NCI-H1694 treated with DMSO at 0.1 percent for 48 hours (cell line): ENCODE measurements at regions not wholly inside any gene's neighbourhood (a gene's known extent, or its start where the extent isn't known, plus 50 kb on each side); places are given as distances from the start of the nearest gene placed in this dataset.
"Not testable (repeated sequence)": the region's sequence is repeated elsewhere in the genome, so short reads cannot be mapped to it uniquely, and the experiment has no call there.

Source experiments
- DNase-seq: peaks from one replicate; lab custom pipeline; 2025; lab: John Stamatoyannopoulos, UW

DNA sequence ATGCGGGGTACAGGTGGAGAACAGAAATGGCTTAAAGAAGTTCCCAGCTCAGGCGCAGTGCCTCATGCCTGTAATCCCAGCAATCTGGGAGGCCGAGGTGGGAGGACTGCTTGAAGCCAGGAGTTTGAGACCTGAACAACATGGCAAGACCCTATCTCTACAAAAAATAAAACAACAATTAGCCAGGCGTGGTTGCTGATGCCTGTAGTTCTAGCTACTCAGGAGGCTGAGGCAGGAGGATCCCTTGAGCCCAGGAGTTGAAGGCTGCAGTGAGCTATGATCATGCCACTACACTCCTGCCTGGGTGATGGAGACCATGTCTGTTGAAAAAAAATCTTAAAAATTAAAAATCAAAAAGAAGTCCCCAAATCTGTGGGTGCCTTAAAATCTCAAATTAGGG is 228.3 kb upstream of the WSB1 start:
- DNase-seq, result no peak

DNA sequence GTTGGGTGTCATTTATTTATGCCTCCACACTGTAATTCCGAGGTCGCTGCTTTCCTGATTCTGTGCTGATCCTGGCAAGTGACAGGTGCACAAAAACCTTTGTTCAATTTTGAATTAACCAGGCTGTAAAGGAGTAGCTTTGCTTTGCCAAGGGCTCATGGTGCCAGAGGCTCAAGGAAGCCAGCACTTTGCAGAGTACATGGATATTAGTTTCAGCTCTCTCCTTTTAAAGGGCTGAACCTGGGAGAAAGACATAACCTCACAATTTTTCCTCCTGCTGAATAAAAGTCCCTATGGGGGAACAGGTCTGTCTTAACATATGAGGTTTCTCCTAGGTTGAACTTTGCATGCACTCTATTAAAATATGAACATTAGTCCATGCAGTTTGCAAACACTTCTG is 227.6 kb upstream of the WSB1 start:
- DNase-seq, result no peak

DNA sequence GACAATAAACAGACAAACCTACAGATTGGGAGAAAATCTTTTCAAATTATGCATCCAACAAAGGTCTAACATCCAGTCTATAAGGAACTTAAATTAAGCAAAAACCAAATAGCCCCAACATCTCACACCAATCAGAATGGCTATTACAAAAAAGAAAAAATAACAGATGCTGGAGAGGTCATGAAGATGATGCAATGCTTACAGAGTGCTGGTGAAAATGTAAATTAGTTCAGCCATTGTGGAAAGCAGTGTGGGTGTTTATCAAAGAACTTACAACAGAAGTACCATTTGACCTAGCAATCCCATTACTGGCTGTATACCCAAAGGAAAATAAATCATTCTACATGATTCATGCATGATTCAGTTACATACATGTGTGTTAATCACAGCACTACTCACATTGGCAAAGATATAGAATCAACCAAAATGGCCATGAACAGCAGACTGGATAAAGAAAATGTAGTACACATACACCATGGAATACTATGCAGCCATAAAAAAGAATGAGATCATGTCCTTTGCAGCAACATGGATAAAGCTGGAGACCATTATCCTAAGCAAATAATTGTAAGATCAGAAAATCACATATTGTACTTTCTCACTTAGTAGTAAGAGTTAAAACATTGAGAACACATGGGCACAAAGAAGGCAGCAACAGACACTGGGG is 223.9 kb upstream of the WSB1 start:
- DNase-seq, result no peak

DNA sequence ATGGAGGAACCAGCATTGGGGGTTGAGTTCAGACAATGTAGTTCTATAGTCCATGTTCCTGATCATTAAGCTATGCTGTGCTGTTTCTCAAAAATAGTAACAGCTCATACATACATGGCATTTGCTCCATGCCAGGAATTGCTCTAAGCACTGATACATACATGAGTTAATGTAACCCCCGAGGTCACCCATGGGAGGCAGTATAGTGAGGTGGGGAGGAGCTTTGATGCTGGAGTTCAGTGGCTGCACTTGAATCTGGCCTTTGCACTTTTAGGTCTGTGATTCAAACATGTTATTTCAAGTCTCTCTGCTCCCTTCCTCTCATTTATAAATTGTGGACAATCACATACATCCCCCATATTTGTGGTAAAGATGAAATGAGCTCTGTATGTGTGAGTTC is 223.1 kb upstream of the WSB1 start:
- no peak for DNase-seq

DNA sequence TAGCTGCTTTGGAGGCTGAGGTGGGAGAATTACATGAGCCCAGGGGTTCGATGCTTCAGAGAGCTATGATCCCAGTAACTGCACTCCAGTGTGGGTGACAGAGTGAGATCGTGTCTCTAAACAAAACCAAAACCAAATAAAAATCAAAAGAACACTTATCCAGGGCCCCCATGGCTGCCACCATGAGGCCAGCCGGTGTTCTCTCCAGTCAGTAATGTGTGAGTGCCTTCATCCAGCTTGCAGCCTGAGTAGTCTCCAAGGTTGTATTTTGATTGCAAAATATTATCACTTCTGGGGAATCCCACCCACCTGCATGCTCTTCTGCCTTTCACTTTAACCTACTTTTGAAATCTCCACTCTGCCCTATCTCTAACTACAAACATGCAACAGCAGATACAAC is 221.0 kb upstream of the WSB1 start:
- DNase-seq, result no peak

DNA sequence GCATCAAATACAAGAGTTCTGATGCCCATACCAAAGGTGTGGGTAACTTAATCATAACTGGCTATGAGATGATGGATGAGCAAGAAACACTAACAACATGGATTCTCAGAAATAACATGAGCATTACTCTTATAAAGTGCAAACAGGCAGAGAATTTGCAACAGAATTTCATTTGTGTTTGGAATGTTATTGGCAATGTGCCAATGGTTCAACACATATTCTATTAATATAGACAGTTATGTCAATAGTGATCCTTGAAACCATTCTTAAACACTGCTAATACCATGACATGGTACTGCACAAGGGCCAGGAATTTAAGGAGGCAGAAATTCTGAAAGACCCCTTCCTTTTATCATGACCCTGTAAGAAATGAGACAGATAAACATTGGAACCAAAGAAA is 217.1 kb upstream of the WSB1 start:
- DNase-seq, result no peak

DNA sequence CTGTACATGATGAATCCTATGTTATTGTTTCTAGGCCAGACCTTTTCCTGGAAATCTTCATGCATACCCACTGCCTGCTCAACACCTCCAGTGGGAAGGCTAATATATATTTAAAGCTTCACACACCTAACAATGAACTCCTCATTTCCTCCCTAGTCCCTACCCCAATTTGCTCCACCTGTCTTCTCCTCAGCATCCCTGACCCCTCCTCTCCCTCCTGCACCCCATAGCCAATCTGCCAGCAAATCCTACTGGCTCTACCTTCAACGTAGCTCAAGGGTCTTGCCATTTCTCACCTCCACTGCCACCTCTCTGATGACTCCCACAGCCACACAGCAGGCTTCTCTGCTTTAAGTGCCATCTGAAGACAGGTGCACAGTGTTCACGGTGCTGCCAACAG is 215.6 kb upstream of the WSB1 start:
- no peak for DNase-seq

DNA sequence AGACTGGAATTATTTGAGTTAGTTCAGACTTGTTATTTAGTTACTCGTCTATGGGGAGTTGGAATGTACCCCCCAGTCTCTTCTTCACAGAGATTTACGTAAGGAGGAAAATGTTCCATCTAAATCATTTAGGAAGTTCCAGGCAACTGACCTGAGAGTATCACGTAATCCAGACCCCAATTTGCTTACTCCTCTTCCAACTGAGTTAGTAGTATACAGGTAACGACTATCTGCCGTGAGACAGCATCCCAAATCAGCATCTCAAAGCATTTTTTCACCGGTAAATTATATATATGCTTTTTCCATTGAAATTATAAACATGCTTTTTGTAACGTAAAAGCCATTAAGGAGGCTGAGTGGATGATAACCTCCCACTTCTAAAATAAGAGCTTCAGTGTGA is 214.3 kb upstream of the WSB1 start:
- DNase-seq, result no peak

DNA sequence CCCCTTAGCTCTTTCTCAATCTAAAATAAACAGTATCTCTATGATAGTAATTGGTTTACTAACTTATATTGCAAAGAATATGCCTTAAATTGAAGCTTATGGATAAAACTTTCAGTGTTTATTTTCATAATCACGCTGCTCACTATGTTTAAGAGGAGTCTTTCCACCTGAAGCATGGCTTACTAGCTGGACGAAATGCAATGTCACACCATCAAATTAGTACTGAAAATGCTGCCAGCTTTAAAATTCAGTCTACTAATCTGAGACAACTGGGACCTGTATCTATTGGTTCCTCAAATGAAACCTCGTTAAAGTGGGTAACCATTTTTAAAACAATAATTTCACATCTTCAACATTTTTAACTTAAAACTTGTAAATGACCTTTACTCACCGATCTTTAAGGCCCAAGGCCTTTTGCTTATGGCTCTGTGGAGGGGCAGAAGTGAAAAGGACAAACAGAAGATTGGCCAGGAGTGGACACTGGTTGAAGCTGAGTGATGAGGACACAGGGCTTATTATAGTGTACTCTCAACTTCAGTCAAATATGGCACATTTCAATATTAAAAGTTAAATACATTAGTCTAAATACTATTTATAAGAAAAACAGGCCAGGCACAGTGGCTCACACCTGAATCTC is 212.8 kb upstream of the WSB1 start:
- no peak for DNase-seq

DNA sequence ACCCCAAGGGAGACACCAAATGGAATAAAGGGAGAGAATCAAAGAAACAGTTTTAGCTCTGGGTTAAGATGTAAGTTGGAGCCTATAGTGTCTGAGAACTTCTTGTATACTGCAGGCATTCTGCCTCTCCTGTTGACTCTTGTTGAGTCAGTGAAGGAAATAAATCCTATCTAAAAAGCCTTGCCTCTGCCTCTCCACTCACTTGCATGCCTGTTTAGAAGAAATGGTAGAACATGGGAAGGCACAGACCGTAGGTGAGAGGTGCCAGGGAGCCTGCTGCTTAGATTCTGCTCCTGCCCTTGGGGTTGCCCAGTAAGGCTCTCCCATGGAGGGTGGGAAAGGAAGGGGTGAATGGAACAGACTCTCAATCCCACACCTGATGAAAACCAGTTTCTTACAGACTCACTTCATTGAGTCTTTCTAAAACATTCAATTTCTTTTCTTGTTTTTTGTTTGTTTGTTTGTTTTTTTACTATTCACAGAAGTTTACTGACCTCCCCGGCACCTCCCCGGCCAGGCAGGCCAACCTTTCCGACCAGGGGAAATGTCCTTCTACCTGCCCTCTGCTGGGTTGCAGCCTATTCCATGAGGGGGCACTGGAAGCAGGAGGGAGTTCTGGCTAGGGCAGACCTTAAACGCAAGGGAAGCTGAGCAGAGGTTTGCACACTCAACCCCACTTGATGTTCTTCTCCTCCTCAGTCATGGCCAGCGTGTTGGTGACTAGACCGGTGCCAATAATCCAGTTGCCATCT is 211.7 kb upstream of the WSB1 start:
- DNase-seq, result no peak

DNA sequence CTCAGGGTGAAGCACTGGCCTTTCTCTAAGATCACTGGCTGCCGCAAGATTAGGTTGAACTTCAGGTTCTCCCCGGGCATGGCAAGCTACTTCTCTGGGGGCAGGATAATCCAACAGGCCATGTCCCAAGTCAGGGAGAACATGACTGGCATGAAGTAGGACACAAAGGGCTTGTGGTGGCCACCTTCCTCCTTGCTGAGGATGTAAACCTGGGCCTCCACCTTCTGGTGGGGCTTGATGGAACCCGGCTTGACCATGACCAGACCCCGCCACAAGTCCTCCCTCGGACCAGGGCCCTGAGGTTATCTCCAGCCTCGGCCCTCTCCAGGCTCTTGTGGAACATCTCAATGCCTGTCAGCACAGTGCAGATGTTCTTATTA is 211.1 kb upstream of the WSB1 start:
- DNase-seq, result no peak

DNA sequence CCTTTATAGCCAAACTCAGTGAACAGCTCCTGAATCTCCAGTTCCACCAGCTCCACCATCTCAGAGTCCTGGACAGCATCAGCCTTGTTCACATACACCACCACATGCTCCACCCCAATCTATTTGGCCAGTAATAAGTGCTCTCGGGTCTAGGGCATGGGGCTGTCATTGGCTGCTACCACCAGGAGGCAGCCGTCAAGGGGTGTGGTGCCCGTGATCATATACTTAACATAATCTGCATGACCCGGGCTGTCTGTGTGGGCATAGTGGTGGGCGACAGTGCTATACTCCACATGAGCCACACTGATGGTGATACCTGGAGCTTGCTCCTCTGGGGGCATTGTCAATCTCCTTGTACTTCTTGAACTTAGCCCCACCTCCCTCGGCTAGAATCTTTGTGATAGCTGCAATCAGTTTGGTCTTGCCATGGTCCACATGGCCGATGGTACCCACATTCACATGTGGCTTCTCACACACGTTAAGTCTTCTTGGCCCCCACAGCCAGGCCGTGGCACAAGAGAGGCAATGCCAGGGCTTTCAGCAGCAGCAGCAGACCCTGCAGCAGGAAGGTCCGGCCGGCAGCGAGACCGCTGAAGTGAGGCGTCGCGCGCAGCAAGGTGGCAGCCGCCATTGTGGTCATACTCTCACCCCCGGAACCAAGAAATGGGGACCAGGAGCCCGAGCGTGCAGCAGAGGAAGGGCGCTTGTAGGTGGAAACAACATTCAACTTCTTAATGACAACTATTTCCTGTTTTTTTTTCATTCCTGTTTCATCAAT is 210.3 kb upstream of the WSB1 start:
- no peak for DNase-seq

DNA sequence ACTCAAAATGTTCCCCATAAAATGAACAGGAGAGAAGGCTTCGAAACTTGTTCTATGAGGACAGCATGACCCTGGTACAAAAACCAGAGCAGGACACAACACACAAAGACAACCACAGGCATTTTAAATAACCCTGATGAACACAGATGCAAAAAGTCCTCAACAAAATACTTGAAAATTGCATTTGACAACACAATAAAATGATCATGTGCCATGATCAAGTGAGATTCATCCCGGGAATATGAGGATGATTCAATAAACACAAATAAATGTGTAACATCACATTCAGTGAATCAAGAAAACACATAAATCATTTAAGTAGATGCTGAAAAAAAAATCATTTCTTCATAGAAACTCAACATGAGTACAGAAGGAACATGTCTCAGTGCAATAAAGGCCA is 208.4 kb upstream of the WSB1 start:
- DNase-seq, result no peak

DNA sequence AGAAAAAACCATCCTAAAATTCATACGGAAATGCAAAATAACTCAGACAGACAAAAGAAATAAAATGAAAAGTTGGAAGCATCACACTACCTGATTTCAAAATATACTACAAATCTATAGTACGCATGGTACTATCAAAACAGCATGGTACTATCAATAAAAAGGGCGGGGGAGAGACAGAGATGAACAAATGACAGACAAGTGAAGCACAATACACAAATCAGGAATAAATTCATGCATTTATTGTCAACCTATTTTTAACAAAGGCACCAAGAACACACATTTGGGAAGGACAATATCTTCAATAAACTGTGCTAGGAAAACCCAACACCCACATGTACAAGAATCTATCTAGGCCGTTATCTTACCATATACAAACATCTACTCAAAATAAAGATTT is 207.4 kb upstream of the WSB1 start:
- DNase-seq, result no peak

DNA sequence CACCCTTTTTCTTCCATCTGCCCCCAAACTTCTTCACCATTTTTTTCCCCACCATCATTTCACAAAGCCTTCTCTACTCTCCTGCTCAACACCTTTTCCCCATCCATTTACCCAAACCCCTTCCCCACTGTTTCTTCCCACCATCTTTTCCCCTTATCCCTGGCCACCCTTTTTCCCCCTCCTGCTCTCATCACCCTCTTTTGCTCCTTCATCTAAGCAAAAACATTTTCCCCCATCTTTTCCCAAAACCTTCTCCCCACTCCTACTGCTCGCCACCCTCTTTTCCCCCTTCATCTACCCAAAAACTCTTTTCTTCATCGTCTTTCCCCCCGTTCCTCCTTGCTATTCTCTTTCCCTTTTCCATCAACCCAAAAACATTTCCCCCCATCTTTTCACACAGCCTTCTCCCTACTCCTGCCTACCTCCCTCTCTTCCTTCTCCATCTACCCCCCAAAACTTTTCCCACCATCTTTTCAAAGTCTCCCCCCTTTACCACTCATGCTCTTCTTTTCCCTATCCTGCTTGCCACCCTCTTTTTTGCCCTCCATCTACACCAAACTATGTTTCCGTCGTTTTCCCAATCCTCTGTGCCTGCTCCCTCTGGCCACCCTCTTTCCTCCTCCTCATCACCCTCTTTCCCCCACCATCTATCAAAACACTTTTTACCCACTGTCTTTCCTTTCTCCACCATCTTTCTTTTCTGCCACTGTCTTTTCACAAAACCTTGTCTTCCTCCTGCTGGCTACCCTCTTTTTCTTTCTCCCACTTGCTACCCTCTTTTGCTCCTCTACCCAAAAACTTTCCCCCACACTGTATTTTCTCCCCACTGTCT is 205.8 kb upstream of the WSB1 start:
- no peak for DNase-seq

DNA sequence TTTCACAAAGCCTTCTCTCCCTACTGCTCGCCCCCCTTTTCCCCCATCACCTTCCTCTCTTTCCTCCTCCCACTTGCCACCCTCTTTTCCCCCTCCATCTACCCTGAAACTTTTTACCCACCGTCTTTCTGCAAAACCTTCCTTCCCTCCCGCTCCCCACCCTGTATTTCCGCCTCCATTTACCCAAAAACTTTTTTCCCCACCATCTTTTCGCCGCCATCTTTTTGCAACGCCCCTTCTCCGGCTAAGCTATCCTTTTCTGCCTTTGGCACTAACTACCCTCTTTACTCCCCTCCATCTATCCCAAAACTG is 205.2 kb upstream of the WSB1 start:
- no peak for DNase-seq

DNA sequence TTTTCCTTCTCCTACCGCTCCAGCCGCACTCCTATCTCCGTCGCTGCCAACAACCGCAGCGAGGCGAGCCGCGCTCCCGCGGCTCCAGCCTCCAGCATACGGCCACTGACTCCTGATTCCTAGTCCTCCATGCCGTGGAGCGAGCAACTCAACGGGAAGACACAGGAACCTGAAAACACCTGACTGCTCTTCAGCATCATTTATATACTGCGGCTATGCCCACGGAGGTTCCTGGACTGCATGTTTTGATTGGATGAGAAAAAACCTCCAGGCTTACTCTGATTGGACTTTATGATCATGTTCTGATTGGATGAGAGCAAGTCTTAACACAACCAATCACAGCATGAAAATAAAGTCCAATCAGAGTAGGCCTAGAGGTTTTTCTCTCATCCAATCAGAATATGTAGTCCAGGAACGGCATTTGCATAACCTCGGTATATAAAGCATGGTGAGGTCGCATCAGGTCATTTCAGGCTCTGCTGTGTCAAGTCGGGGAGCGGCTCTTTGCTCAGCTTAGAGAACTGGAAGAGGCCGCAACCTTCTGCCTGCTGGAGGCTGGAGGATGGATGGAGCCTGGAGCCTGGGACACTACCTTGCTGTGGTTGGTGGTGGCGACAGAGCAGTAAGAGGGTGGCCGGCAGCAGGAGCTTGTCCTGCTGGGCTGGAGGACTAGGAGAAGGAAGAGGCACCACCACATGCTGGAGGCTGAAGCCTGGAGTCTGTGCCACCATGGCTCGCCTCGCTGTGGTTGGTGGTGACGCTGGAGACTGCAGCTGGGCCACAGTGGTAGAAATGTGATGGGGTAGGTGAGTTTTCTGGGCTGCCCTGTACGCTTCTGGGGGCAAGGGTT is 204.6 kb upstream of the WSB1 start:
- DNase-seq, result peak; percentile 96

DNA sequence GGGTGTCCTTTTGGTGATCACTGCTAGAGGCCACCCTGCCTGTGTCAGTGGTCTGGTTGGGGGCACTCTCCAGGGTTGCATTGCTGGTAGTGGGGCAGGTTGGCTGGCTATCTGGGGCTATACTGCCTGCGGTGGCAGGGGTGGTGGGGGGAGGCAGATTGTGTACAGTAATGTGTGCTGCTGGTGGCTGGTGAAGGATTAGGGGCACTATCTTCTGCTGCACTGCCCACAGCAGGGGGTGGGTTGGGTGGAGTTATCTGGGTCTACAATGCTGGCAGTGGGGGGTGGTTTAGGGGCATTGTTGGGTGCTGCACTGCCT is 204.0 kb upstream of the WSB1 start:
- no peak for DNase-seq

DNA sequence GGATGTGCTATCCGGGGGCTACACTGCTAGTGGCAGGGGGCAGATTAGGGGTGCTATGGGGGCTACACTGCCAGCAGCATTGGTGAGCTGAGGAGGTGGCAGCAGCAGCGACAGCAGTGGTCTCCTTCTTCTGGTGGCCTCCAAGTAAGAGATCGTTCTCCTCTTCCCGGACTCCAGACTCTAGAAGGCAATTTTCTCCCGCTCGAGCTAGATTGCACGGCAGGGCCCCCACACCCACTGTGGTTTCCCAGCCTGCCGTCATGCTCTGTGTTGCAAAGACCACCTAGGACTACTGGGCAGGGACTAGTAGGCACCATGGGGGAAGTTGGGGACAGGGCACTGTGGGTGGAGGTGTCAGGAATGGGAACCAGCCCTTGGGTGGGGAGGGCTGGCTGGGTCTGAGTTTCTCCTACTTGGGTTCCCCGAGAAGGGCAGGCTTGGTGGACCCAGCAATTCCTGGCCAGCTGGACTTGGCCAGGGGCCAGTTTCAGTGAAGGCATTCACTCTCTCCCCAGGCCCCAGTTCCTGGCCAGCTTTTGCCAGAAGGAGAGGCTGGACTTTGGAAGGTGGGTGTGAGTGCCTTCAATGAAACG is 203.4 kb upstream of the WSB1 start:
- DNase-seq, result not testable (repeated sequence)

DNA sequence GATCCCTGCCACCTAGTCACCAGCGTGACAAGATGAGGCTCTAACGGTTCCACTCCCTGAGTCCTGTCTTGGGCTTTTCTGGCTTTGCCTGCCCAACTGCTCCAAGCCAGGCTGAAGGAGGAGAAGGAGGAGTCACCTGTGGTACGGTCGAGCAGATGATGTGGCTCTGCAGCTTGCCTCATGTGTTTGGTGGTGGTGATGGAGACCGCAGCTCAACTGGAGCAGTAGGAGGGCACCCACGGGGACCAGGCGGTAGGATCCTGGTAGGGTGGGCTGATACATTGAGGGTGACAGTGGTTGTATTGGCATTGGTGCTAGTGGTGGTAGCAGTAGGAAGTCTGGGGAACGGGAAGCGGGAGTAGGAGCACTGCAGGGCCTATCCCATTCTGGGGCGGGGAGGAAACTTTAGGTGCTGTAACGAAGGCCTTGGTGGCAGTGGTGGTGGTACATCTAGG is 202.8 kb upstream of the WSB1 start:
- peak; percentile 5 for DNase-seq

DNA sequence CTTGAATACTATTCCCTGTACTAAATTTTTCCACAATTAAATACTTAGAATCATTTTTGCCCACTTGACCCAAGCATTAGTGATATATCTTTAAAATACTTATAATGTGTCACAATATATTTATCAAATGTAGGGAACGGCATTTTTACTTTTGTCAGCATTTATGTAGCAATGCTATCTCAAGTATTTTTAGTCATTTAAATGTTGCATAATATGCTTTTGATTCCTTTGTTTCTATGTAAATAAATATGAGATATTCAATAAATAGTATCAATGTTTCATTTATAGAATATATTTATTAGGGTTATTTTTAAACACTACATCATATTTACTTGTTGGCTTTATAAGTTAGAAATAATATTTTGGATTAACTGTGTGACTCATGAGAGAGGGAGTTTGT is 199.7 kb upstream of the WSB1 start:
- DNase-seq, result not testable (repeated sequence)
